Left cardiac atrium (tissue), 4 donors: ENCODE measurements at regions not wholly inside any gene's neighbourhood (a gene's known extent, or its start where the extent isn't known, plus 50 kb on each side); places are given as distances from the start of the nearest gene placed in this dataset.
"Not testable (repeated sequence)": the region's sequence is repeated elsewhere in the genome, so short reads cannot be mapped to it uniquely, and the experiment has no call there.

Experiments
- ATAC-seq, 2 donors: fragments of 200-7000 bp; cut with Tn5 transposase; one replicate each; pipeline ENCODE4 v1.9.1; 2020; ENCODE audit warnings: mild to moderate bottlenecking in 2 of 2, moderate library complexity in 2 of 2
- DNase-seq: peaks from one replicate; pipeline ENCODE4 v3.0.0-alpha.2; 2020
- intact Hi-C, 2 donors: fragments of 100-400 bp; cut with DNase I; formaldehyde crosslinking; loops; one replicate each; pipeline versions ENCODE4 v1.14.1 to v1.15.1; 2022 to 2023
- donor health status: DM: no; HTN: yes; CAD: no.
- donor health status: DM: no; HTN: yes; CAD: no; lungs with severe emphysema.
- donor health status: DM: yes; HTN: yes; CAD: no.
- donor health status: Dilated cardiomyopathy.

- DNase-seq (no peak), ATAC-seq (no peak)
- intact Hi-C loops, result loop anchor here (5.0 to 10.0 kb wide), 5 partner anchors 188 to 907 kb away; partner anchors contain the start of gene LPP (in 1 of the 2)
These were observed 212.8 kb upstream of the TPRG1 start for GRCh38 chr3:188959013-188959412.

- intact Hi-C loops, result no loop called here
- DNase-seq (no peak), ATAC-seq (peak; percentile 47 to 87)
These were observed 209.2 kb upstream of the TPRG1 start for GRCh38 chr3:188962253-188963247.

- ATAC-seq (no peak), DNase-seq (no peak)
- intact Hi-C loops, result no loop called here
These were observed 206.8 kb upstream of the TPRG1 start for GRCh38 chr3:188964957-188965356.

- intact Hi-C loops, result no loop called here
- ATAC-seq, result peak; percentile 27 to 32
- DNase-seq, result no peak
These were observed 199.5 kb upstream of the TPRG1 start for GRCh38 chr3:188972310-188972709.

GRCh38 chr3:188974856-188975599 lies 196.7 kb upstream of the TPRG1 start:
- no peak for ATAC-seq
- no peak for DNase-seq
- intact Hi-C loops, result no loop called here

GRCh38 chr3:188975600-188976314 lies 196.0 kb upstream of the TPRG1 start:
- ATAC-seq, result no peak
- intact Hi-C loops, result no loop called here
- no peak for DNase-seq

- ATAC-seq (no peak), DNase-seq (no peak)
- intact Hi-C loops, result no loop called here
These were observed 195.4 kb upstream of the TPRG1 start for GRCh38 chr3:188976407-188976806.

GRCh38 chr3:188978421-188979171 lies 193.2 kb upstream of the TPRG1 start:
- intact Hi-C loops, result no loop called here
- ATAC-seq (peak; percentile 45 to 87), DNase-seq (peak; percentile 22)

GRCh38 chr3:188979248-188979647 lies 192.5 kb upstream of the TPRG1 start:
- DNase-seq, result no peak
- peak; percentile 13 to 39 for ATAC-seq
- intact Hi-C loops, result no loop called here

GRCh38 chr3:188979669-188980310 lies 192.0 kb upstream of the TPRG1 start:
- ATAC-seq (peak; percentile 40 to 50), DNase-seq (no peak)
- intact Hi-C loops, result no loop called here

- DNase-seq (no peak), ATAC-seq (peak in 1 of 2 donors; percentile 80)
- intact Hi-C loops, result no loop called here
These were observed 178.6 kb upstream of the TPRG1 start for GRCh38 chr3:188993181-188993580.

- peak in 1 of 2 donors; percentile 68 for ATAC-seq
- DNase-seq, result no peak
- intact Hi-C loops, result no loop called here
These were observed 170.2 kb upstream of the TPRG1 start for GRCh38 chr3:189001559-189001958.

- intact Hi-C loops, result no loop called here
- ATAC-seq, result no peak
These were observed 168.4 kb upstream of the TPRG1 start for GRCh38 chr3:189003410-189003809.

GRCh38 chr3:189013224-189013888 lies 158.4 kb upstream of the TPRG1 start:
- intact Hi-C loops, result no loop called here
- ATAC-seq (no peak), DNase-seq (no peak)

More at GRCh38 chr3:189003410-189003809, 168.4 kb upstream of the TPRG1 start:
- no peak for DNase-seq

GRCh38 chr3:189014526-189014925 lies 157.2 kb upstream of the TPRG1 start:
- DNase-seq (no peak), ATAC-seq (no peak)
- intact Hi-C loops, result no loop called here

- DNase-seq, ATAC-seq, intact Hi-C loops: not testable (repeated sequence)
These were observed 148.9 kb upstream of the TPRG1 start for GRCh38 chr3:189022576-189023466.

- ATAC-seq (no peak), DNase-seq (no peak)
- intact Hi-C loops, result no loop called here
These were observed 145.9 kb upstream of the TPRG1 start for GRCh38 chr3:189025866-189026265.
